DMS53 treated with DMSO at 0.1 percent for 48 hours (cell line): ENCODE measurements at regions not wholly inside any gene's neighbourhood (a gene's known extent, or its start where the extent isn't known, plus 50 kb on each side); places are given as distances from the start of the nearest gene placed in this dataset.

Source experiments
- DNase-seq: peaks from one replicate; lab custom pipeline; 2025; ENCODE audit not compliant: unreplicated experiment; lab: John Stamatoyannopoulos, UW

DNA sequence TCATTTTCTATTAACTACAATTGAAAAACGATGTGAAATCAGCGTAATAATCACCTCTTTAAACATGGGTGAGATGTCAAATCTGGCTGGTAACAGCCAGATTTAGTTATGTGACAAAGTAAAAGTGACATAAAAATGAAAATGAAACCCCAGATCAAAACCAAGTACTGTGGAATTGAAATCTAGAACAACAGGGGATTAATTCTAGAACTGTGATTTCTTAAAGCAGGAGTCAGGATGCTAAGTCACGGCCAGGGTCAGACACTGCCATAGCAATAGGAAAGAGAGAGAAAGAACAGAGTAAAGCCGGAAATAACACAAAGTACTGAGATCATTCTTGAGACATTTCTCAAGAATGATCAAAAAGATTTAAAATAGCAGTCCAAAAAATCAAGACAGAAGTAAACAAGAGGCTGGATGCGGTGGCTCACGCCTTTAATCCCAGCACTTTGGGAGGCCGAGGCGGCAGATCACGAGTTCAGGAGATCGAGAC is 1183.7 kb upstream of the NXPH2 start:
- DNase-seq = no peak

- DNase-seq = no peak
These were observed 1169.2 kb upstream of the NXPH2 start for GRCh38 chr2:139949242-139949972.

DNA sequence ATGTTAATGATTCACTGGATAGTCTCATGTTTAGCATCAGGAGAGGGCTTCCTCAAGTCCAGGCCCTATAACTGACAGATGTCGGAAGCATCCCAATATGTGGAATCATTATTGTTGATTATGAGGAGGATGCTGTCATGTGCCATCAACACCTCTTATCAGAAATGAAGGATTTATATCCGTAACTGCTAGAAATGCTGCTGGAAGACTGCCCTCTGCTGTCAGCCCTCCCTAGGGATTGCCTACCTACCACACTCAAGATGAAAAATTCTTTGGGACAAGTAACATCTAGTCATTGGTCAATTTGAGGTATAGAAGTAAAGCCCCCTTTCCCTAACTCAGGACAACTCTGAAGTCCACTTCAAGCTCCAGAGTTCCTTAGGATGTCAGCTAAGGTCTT is 1166.5 kb upstream of the NXPH2 start:
- DNase-seq = no peak

GRCh38 chr2:139940686-139941085 is 1160.5 kb upstream of the NXPH2 start:
- DNase-seq = no peak

- DNase-seq = no peak
These were observed 1145.7 kb upstream of the NXPH2 start for GRCh38 chr2:139925903-139926302.

GRCh38 chr2:139924070-139924469 is 1143.9 kb upstream of the NXPH2 start:
- DNase-seq = no peak

DNA sequence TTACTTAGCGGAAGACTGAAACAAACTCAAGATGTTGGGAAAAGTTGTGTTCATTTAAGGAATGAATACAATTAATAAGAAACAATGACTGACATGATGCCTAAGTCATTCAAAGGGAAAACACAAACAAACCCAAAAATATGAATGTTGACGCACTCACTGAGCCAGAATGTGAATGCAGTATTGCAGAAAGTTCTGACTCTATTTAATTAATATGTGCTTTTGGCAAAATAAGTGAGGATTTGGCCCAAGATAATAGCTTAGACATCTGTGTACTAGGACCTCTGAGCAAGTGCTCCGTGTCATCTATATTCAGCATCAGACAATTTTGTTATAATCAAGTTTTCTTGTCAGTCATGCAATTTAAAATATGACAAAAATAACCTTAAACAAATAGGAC is 1138.8 kb upstream of the NXPH2 start:
- no peak for DNase-seq

- DNase-seq = no peak
These were observed 1137.6 kb upstream of the NXPH2 start for GRCh38 chr2:139917690-139918384.

DNA sequence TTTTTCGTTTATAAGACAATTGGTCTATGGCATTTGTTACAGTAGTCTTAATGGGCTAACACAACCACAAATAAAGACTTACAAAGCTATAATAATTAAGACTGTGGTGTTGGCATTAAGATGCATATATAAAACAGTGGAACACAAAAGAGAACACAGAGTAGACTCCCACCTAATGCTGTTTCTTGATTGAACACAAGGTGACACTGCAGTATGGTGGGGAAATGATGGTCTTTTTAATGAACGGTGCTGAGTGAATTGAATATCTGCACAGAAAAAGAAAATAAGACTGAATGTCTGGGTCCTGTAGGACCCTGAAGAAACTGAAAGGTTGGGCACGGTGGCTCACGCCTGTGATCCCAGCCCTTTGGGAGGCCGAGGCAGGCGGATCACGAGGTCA is 1136.6 kb upstream of the NXPH2 start:
- DNase-seq = no peak

- no peak for DNase-seq
These were observed 1131.0 kb upstream of the NXPH2 start for GRCh38 chr2:139911160-139911559.

GRCh38 chr2:139909136-139909535 is 1128.9 kb upstream of the NXPH2 start:
- no peak for DNase-seq

DNA sequence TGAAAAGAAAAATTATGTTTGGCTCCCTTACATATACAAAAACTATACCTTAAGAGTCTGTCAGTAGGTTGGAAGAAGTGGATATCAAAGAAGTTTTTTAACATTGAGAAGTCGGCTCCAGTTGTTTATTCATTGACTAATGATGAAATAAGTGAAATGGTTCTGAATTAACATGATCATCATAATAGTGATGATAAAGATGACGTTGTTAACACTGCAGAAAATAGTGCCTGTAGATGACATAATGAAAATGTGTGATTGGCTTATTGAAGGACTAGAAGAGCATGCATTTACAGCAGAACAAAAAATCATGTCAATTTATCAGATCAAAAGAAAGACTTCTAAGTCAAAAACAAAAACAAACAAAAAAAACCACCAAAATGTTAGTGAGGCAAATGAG is 1125.4 kb upstream of the NXPH2 start:
- no peak for DNase-seq

- no peak for DNase-seq
These were observed 1111.4 kb upstream of the NXPH2 start for GRCh38 chr2:139891636-139892035.

DNA sequence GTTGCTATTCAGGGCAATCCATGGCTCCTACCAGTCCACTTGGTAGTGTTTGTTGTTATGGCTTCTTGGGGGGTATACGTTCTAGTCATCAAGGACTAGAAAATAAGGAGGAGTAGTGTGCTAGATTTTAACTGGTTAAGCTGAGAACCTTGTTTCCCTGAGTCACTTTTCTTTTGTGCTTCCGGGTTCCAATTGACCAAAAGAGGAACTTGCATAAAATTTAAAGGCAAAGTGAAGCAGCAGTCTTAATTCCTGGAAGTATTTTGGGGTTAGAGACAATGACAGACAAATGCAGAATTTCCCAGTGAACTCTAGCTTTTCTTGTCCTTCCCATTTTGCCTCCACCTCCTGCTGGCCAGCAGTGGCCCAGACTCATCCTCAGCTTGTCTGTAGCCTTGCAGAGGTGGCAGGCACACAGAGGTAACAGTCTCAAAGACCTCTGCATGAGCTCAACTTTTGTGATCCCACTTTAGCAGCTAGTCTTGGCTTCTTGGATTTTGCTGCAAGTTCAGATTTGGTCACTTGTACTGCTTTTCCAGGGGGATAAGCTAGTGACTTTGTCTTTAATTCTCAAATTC is 1105.8 kb upstream of the NXPH2 start:
- DNase-seq = no peak

GRCh38 chr2:139876964-139877363 is 1096.8 kb upstream of the NXPH2 start:
- no peak for DNase-seq

GRCh38 chr2:139876321-139876720 is 1096.1 kb upstream of the NXPH2 start:
- no peak for DNase-seq

DNA sequence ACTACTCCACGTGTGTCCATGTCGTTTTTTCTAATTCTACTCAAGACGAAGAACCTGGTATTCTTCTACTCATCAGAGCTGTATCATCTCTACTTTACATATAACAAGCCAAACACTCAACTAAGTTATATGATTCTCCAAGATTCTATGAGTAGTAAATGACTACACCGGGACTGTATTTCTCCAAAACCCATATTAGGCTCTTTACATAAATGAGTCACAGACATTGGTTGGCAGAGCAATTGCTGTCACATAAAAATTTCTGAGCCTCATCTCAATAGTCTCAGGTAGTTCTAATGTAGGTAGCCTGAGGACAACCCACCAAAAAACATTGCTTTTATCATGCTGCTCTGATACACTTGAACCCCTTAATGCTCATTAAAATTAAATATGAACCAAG is 1092.3 kb upstream of the NXPH2 start:
- DNase-seq = no peak

GRCh38 chr2:139872032-139872431 is 1091.8 kb upstream of the NXPH2 start:
- DNase-seq = no peak

GRCh38 chr2:139867601-139868226 is 1087.5 kb upstream of the NXPH2 start:
- no peak for DNase-seq

GRCh38 chr2:139864821-139865302 is 1084.7 kb upstream of the NXPH2 start:
- no peak for DNase-seq

GRCh38 chr2:139854769-139855483 is 1074.7 kb upstream of the NXPH2 start:
- DNase-seq = no peak
